ENCODE measurements at regions not wholly inside any gene's neighbourhood (a gene's known extent, or its start where the extent isn't known, plus 50 kb on each side); places are given as distances from the start of the nearest gene placed in this dataset.

- no peak for DNase-seq (ENCODE audit: low spot score)
Observed at GRCh38 chr14:82445810-82446570, 912.3 kb upstream of the SEL1L start.

- no peak for DNase-seq (ENCODE audit: low spot score)
Observed at GRCh38 chr14:82447586-82447985, 913.9 kb upstream of the SEL1L start.

GRCh38 chr14:82449926-82450468 is 916.3 kb upstream of the SEL1L start:
- DNase-seq (ENCODE audit: low spot score), result no peak

GRCh38 chr14:82451675-82452074 is 918.0 kb upstream of the SEL1L start:
- no peak for DNase-seq (ENCODE audit: low spot score)

- no peak for DNase-seq (ENCODE audit: low spot score)
Observed at GRCh38 chr14:82482345-82482744, 948.7 kb upstream of the SEL1L start.

- DNase-seq (ENCODE audit: low spot score), result no peak
Observed at GRCh38 chr14:82488473-82488872, 954.8 kb upstream of the SEL1L start.

GRCh38 chr14:82490397-82490796 is 956.7 kb upstream of the SEL1L start:
- DNase-seq (ENCODE audit: low spot score), result no peak

GRCh38 chr14:82492157-82492556 is 958.5 kb upstream of the SEL1L start:
- DNase-seq (ENCODE audit: low spot score), result no peak

- DNase-seq (ENCODE audit: low spot score), result no peak
Observed at GRCh38 chr14:82500222-82500621, 966.6 kb upstream of the SEL1L start.

- DNase-seq (ENCODE audit: low spot score), result no peak
Observed at GRCh38 chr14:82501554-82501953, 967.9 kb upstream of the SEL1L start.

GRCh38 chr14:82502043-82502442 is 968.4 kb upstream of the SEL1L start:
- no peak for DNase-seq (ENCODE audit: low spot score)

GRCh38 chr14:82504894-82505293 is 971.2 kb upstream of the SEL1L start:
- no peak for DNase-seq (ENCODE audit: low spot score)

- no peak for DNase-seq (ENCODE audit: low spot score)
Observed at GRCh38 chr14:82510007-82510406, 976.4 kb upstream of the SEL1L start.

- no peak for DNase-seq (ENCODE audit: low spot score)
Observed at GRCh38 chr14:82511399-82511798, 977.7 kb upstream of the SEL1L start.

GRCh38 chr14:82520765-82521164 is 987.1 kb upstream of the SEL1L start:
- no peak for DNase-seq (ENCODE audit: low spot score)

- DNase-seq (ENCODE audit: low spot score), result no peak
Observed at GRCh38 chr14:82521191-82521590, 987.5 kb upstream of the SEL1L start.

- no peak for DNase-seq (ENCODE audit: low spot score)
Observed at GRCh38 chr14:82528016-82528415, 994.4 kb upstream of the SEL1L start.

- DNase-seq (ENCODE audit: low spot score), result no peak
Observed at GRCh38 chr14:82533351-82533750, 999.7 kb upstream of the SEL1L start.

GRCh38 chr14:82536566-82536965 is 1002.9 kb upstream of the SEL1L start:
- DNase-seq (ENCODE audit: low spot score), result no peak

GRCh38 chr14:82537831-82538230 is 1004.2 kb upstream of the SEL1L start:
- no peak for DNase-seq (ENCODE audit: low spot score)

- no peak for DNase-seq (ENCODE audit: low spot score)
Observed at GRCh38 chr14:82546401-82546800, 1012.7 kb upstream of the SEL1L start.

GRCh38 chr14:82549306-82549990 is 1015.8 kb upstream of the SEL1L start:
- DNase-seq (ENCODE audit: low spot score), result no peak

GRCh38 chr14:82562881-82563280 is 1029.2 kb upstream of the SEL1L start:
- no peak for DNase-seq (ENCODE audit: low spot score)

Data from hematopoietic multipotent progenitor cell treated with erythropoietin and hydrocortisone succinate and interleukin-3 and kit ligand, for 15 days (in vitro differentiated cells).